IMR-90 (cell line): ENCODE measurements at regions not wholly inside any gene's neighbourhood (a gene's known extent, or its start where the extent isn't known, plus 50 kb on each side); places are given as distances from the start of the nearest gene placed in this dataset.
"Not testable (repeated sequence)": the region's sequence is repeated elsewhere in the genome, so short reads cannot be mapped to it uniquely, and the experiment has no call there.

ENCODE experiments used
- BHLHE40 ChIP-seq: fragments of 150-350 bp; IDR thresholded peaks from 2 replicates; pipeline ENCODE4 v1.6.1; 2016; ENCODE audit warnings: mild to moderate bottlenecking, low read depth, low read length
- CEBPB ChIP-seq: IDR thresholded peaks from 2 replicates; pipeline ENCODE4 v1.6.1; 2012; ENCODE audit warnings: low read depth, low read length, improper control_type of control experiment
- CHD1 ChIP-seq: IDR thresholded peaks from 2 replicates; pipeline ENCODE4 v1.6.1; 2012; ENCODE audit warnings: low read depth, low read length, improper control_type of control experiment
- CTCF ChIP-seq: conservative IDR thresholded peaks from 2 replicates; pipeline ENCODE4 v1.5.1; 2012; ENCODE audit warnings: mild to moderate bottlenecking, low read depth, low read length, improper control_type of control experiment
- ELK1 ChIP-seq: fragments of 150-350 bp; IDR thresholded peaks from 2 replicates; pipeline ENCODE4 v1.6.1; 2016; ENCODE audit warnings: low read depth, mild to moderate bottlenecking, low read length, moderate library complexity, borderline replicate concordance
- FOS ChIP-seq: fragments of 150-350 bp; IDR thresholded peaks from 2 replicates; pipeline ENCODE4 v1.6.1; 2016; ENCODE audit warnings: low read depth, low read length
- MXI1 ChIP-seq: IDR thresholded peaks from 2 replicates; pipeline ENCODE4 v1.6.1; 2012; ENCODE audit warnings: low read depth, mild to moderate bottlenecking, low read length, moderate library complexity, borderline replicate concordance
- NFE2L2 ChIP-seq: fragments of 150-350 bp; IDR thresholded peaks from 2 replicates; pipeline ENCODE4 v1.6.1; 2016; ENCODE audit warnings: low read depth, mild to moderate bottlenecking, low read length
- POLR2A ChIP-seq: IDR thresholded peaks from 2 replicates; pipeline ENCODE4 v1.6.1; 2012; ENCODE audit warnings: mild to moderate bottlenecking, low read depth, low read length
- RAD21 ChIP-seq: IDR thresholded peaks from 2 replicates; pipeline ENCODE4 v1.6.1; 2012; ENCODE audit warnings: low read length, improper control_type of control experiment

- not testable (repeated sequence) for TF ChIP-seq CTCF, ELK1, FOS, POLR2A, MXI1, CHD1, RAD21, BHLHE40, CEBPB, NFE2L2
These were observed 471.2 kb upstream of the NDN start for GRCh38 chr15:24158306-24158705.
